ENCODE measurements at regions not wholly inside any gene's neighbourhood (a gene's known extent, or its start where the extent isn't known, plus 50 kb on each side); places are given as distances from the start of the nearest gene placed in this dataset.
A peak's percentile ranks its signal among the peaks of the same experiment; 100 is the strongest.

GRCh38 chr13:90403330-90404082, 944.0 kb upstream of the MIR17HG start:
- ChIA-PET CTCF (no interaction called here), POLR2A (ENCODE audit: low non-redundant PET) (no interaction called here)
- no peak for TF ChIP-seq CTCF (conservative IDR thresholded peaks at IDR 0.05; ENCODE audit: low read depth)
- no peak for DNase-seq (ENCODE audit: low spot score)
- H3K27ac ChIP-seq: no peak overlapping the region

GRCh38 chr13:90405301-90405700, 942.2 kb upstream of the MIR17HG start:
- ChIA-PET POLR2A (ENCODE audit: low non-redundant PET) (no interaction called here), CTCF (interaction anchor here (0.7 kb wide), 1 partner anchor 434 kb away, joined by 3 read pairs; no protein-coding TSS in a partner anchor)
- no peak overlapping the region for H3K27ac ChIP-seq
- TF ChIP-seq CTCF (conservative IDR thresholded peaks at IDR 0.05; ENCODE audit: low read depth): no peak
- no peak for DNase-seq (ENCODE audit: low spot score)

- TF ChIP-seq CTCF (conservative IDR thresholded peaks at IDR 0.05; ENCODE audit: low read depth): no peak
- ChIA-PET POLR2A (ENCODE audit: low non-redundant PET) (no interaction called here), CTCF (interaction anchor here (0.6 kb wide), 1 partner anchor 1192 kb away, joined by 3 read pairs; no protein-coding TSS in a partner anchor)
- H3K27ac ChIP-seq: no peak overlapping the region
- no peak for DNase-seq (ENCODE audit: low spot score)
Observed at GRCh38 chr13:90412980-90413379, 934.5 kb upstream of the MIR17HG start.

GRCh38 chr13:90413548-90413947, 933.9 kb upstream of the MIR17HG start:
- ChIA-PET CTCF (interaction anchor here (0.6 kb wide), 1 partner anchor 1192 kb away, joined by 3 read pairs; no protein-coding TSS in a partner anchor), POLR2A (ENCODE audit: low non-redundant PET) (no interaction called here)
- no peak overlapping the region for H3K27ac ChIP-seq
- no peak for TF ChIP-seq CTCF (conservative IDR thresholded peaks at IDR 0.05; ENCODE audit: low read depth)
- DNase-seq (ENCODE audit: low spot score): no peak

- peak; percentile 70 for DNase-seq (ENCODE audit: low spot score)
- no peak overlapping the region for H3K27ac ChIP-seq
- POLR2A ChIA-PET (ENCODE audit: low non-redundant PET): no interaction called here
- CTCF ChIA-PET: interaction anchor here (0.7 kb wide), 1 partner anchor 228 kb away, joined by 3 read pairs; no protein-coding TSS in a partner anchor
- no peak for TF ChIP-seq CTCF (conservative IDR thresholded peaks at IDR 0.05; ENCODE audit: low read depth)
Observed at GRCh38 chr13:90414691-90415596, 932.5 kb upstream of the MIR17HG start.

- no peak overlapping the region for H3K27ac ChIP-seq
- no peak for TF ChIP-seq CTCF (conservative IDR thresholded peaks at IDR 0.05; ENCODE audit: low read depth)
- no peak for DNase-seq (ENCODE audit: low spot score)
- ChIA-PET CTCF (no interaction called here), POLR2A (ENCODE audit: low non-redundant PET) (no interaction called here)
Observed at GRCh38 chr13:90415902-90416301, 931.6 kb upstream of the MIR17HG start.

Data from RWPE1 (cell line).